Vagina (tissue), 2 donors: ENCODE measurements at regions not wholly inside any gene's neighbourhood (a gene's known extent, or its start where the extent isn't known, plus 50 kb on each side); places are given as distances from the start of the nearest gene placed in this dataset.

Source experiments
- POLR2A ChIP-seq, 2 donors: fragments of 450-650 bp; IDR thresholded peaks; one replicate each; pipeline ENCODE4 v1.6.1; 2017; ENCODE audit warnings: antibody characterized with exemption in 2 of 2, mild to moderate bottlenecking in 2 of 2, moderate library complexity in 2 of 2
- POLR2AphosphoS5 ChIP-seq, 2 donors: sonication (generic); formaldehyde crosslinking; IDR thresholded peaks; one replicate each; pipeline ENCODE4 v1.9.0; 2017; ENCODE audit warnings: antibody characterized with exemption in 2 of 2, mild to moderate bottlenecking in 2 of 2, low read depth in 1 of 2; ENCODE audit not compliant: insufficient read depth in 1 of 2
- TF ChIP-seq, protein P1 (sequence below), 3 experiments: fragments of 450-650 bp in 2 of 3; fragments of 200-600 bp in 1 of 3; sonication (generic) in 1 of 3; IDR thresholded peaks; one replicate each; pipeline ENCODE4 v1.5.1; 2017 to 2019; ENCODE audit warnings: antibody characterized with exemption in 3 of 3, mild to moderate bottlenecking in 2 of 3, moderate library complexity in 2 of 3

- TF ChIP-seq, protein P1, sequence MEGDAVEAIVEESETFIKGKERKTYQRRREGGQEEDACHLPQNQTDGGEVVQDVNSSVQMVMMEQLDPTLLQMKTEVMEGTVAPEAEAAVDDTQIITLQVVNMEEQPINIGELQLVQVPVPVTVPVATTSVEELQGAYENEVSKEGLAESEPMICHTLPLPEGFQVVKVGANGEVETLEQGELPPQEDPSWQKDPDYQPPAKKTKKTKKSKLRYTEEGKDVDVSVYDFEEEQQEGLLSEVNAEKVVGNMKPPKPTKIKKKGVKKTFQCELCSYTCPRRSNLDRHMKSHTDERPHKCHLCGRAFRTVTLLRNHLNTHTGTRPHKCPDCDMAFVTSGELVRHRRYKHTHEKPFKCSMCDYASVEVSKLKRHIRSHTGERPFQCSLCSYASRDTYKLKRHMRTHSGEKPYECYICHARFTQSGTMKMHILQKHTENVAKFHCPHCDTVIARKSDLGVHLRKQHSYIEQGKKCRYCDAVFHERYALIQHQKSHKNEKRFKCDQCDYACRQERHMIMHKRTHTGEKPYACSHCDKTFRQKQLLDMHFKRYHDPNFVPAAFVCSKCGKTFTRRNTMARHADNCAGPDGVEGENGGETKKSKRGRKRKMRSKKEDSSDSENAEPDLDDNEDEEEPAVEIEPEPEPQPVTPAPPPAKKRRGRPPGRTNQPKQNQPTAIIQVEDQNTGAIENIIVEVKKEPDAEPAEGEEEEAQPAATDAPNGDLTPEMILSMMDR (IDR thresholded peaks at IDR 0.05), result no peak
- TF ChIP-seq POLR2A (IDR thresholded peaks at IDR 0.05) (no peak), POLR2AphosphoS5 (IDR thresholded peaks at IDR 0.05; ENCODE audit: insufficient read depth in 1 of 2, low read depth in 1 of 2) (no peak)
These were observed 202.0 kb upstream of the GMDS start for GRCh38 chr6:2447318-2447920.
